ENCODE measurements at regions not wholly inside any gene's neighbourhood (a gene's known extent, or its start where the extent isn't known, plus 50 kb on each side); places are given as distances from the start of the nearest gene placed in this dataset.

GRCh38 chr13:22288496-22288895 is 617.6 kb downstream of the FGF9 start (continued):
- TF ChIP-seq, protein P1, sequence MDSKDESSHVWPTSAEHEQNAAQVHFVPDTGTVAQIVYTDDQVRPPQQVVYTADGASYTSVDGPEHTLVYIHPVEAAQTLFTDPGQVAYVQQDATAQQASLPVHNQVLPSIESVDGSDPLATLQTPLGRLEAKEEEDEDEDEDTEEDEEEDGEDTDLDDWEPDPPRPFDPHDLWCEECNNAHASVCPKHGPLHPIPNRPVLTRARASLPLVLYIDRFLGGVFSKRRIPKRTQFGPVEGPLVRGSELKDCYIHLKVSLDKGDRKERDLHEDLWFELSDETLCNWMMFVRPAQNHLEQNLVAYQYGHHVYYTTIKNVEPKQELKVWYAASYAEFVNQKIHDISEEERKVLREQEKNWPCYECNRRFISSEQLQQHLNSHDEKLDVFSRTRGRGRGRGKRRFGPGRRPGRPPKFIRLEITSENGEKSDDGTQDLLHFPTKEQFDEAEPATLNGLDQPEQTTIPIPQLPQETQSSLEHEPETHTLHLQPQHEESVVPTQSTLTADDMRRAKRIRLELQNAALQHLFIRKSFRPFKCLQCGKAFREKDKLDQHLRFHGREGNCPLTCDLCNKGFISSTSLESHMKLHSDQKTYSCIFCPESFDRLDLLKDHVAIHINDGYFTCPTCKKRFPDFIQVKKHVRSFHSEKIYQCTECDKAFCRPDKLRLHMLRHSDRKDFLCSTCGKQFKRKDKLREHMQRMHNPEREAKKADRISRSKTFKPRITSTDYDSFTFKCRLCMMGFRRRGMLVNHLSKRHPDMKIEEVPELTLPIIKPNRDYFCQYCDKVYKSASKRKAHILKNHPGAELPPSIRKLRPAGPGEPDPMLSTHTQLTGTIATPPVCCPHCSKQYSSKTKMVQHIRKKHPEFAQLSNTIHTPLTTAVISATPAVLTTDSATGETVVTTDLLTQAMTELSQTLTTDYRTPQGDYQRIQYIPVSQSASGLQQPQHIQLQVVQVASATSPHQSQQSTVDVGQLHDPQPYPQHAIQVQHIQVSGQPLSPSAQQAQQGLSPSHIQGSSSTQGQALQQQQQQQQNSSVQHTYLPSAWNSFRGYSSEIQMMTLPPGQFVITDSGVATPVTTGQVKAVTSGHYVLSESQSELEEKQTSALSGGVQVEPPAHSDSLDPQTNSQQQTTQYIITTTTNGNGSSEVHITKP (IDR thresholded peaks at IDR 0.05; ENCODE audit: partially characterized antibody), result no peak

GRCh38 chr13:22289711-22290110 is 618.8 kb downstream of the FGF9 start:
- BruUV-seq (replicated peaks), result no TSS peak
- Histone ChIP-seq H3K9me3 (replicated peaks; ENCODE audit: control insufficient read depth, insufficient read depth, low read depth, low read length) (no peaks in the 10 kb centered on the region), H3K4me2 (ENCODE audit: insufficient read depth, low read length) (no peak overlapping the region), H3K27me3 (ENCODE audit: control insufficient read depth in 2 of 2, insufficient read depth in 2 of 2, low read length in 2 of 2) (no peaks in the 10 kb centered on the region), H2AFZ (ENCODE audit: low read depth, low read length) (no peak overlapping the region), H3K9ac (ENCODE audit: insufficient read depth in 1 of 2, low read depth in 2 of 2, low read length in 2 of 2) (no peak overlapping the region), H3K79me2 (ENCODE audit: control insufficient read depth, insufficient read depth, low read length) (no peaks in the 10 kb centered on the region), H3K4me3 (no peak overlapping the region), H3K36me3 (ENCODE audit: control insufficient read depth, insufficient read depth, low read length) (no peaks in the 10 kb centered on the region), H3K9me1 (ENCODE audit: control insufficient read depth, insufficient read depth, low read length) (no peaks in the 10 kb centered on the region), H3K27ac (ENCODE audit: extremely low read depth, low read depth, low read length) (no peak overlapping the region), H4K20me1 (replicated peaks; ENCODE audit: control insufficient read depth, insufficient read depth, low read length) (no peaks in the 10 kb centered on the region), H3K4me1 (replicated peaks in 1 of 2; ENCODE audit: control insufficient read depth in 2 of 2, insufficient read depth in 2 of 2, low read length in 2 of 2) (no peaks in the 10 kb centered on the region)
- DNase-seq (ENCODE audit: extremely low read depth in 1 of 4, low spot score in 3 of 4) (no peak), ATAC-seq (no peak), FAIRE-seq (no peak)
- in situ Hi-C loops (cut with MboI), result no loop called here
- 4% methylated on average over 2 of the region's 2 CpGs for WGBS (ENCODE audit: insufficient coverage, low coverage, missing lambda C conversion rate)
- TF ChIP-seq CHD4 (IDR thresholded peaks at IDR 0.05; ENCODE audit: insufficient read depth, insufficient replicate concordance, low read depth, low read length, poor library complexity, severe bottlenecking) (no peak), PHF21A (IDR thresholded peaks at IDR 0.05; ENCODE audit: borderline replicate concordance, low read depth) (no peak), NELFE (IDR thresholded peaks at IDR 0.05; ENCODE audit: insufficient read depth, insufficient read length) (no peak), ZNF740 (CRISPR knock-in tag; IDR thresholded peaks at IDR 0.05) (no peak), ZNF740 (tag; IDR thresholded peaks at IDR 0.05) (no peak), ARNT (IDR thresholded peaks at IDR 0.05) (no peak)
- CTCF ChIA-PET (ENCODE audit: low intra/inter-chr PET ratio), result no interaction called here
- POLR2A ChIA-PET, result no interaction called here
- intact Hi-C loops (cut with micrococcal nuclease), result no loop called here
